ENCODE measurements at regions not wholly inside any gene's neighbourhood (a gene's known extent, or its start where the extent isn't known, plus 50 kb on each side); places are given as distances from the start of the nearest gene placed in this dataset.
"Not testable (repeated sequence)": the region's sequence is repeated elsewhere in the genome, so short reads cannot be mapped to it uniquely, and the experiment has no call there.

- no peak for TF ChIP-seq EZH2phosphoT487 (IDR thresholded peaks at IDR 0.05; ENCODE audit: borderline replicate concordance, low read length)
- TF ChIP-seq, protein P1, sequence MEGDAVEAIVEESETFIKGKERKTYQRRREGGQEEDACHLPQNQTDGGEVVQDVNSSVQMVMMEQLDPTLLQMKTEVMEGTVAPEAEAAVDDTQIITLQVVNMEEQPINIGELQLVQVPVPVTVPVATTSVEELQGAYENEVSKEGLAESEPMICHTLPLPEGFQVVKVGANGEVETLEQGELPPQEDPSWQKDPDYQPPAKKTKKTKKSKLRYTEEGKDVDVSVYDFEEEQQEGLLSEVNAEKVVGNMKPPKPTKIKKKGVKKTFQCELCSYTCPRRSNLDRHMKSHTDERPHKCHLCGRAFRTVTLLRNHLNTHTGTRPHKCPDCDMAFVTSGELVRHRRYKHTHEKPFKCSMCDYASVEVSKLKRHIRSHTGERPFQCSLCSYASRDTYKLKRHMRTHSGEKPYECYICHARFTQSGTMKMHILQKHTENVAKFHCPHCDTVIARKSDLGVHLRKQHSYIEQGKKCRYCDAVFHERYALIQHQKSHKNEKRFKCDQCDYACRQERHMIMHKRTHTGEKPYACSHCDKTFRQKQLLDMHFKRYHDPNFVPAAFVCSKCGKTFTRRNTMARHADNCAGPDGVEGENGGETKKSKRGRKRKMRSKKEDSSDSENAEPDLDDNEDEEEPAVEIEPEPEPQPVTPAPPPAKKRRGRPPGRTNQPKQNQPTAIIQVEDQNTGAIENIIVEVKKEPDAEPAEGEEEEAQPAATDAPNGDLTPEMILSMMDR (IDR thresholded peaks at IDR 0.05; ENCODE audit: low read depth, low read length, poor library complexity, severe bottlenecking), result no peak
Measured at GRCh38 chr3:81989758-81990157, 228.3 kb upstream of the GBE1 start.

DNA sequence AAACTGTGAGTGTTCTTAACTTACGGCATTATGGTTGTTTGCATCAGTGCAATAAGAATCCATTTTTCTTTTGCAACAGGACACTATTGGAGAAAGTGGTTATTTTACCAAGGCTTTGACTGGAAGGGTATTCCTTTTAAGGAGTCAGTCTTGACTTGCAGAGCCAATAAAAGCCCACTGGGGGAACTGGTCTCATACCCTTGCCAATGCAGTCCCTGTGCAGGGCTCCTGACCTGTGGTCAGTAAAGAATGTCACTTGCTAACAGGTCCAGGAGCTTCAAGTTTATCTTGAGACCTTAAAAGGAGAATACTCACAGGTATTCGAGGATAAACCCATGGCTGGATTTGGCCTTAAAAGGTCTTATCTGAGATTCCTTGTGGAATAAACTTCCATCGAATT, 227.8 kb upstream of the GBE1 start:
- H3K4me2 ChIP-seq (ENCODE audit: low read length), result no peak overlapping the region
- H3K27ac ChIP-seq (ENCODE audit: low read depth, low read length), result no peak overlapping the region
- H3F3A ChIP-seq (ENCODE audit: control insufficient read depth, insufficient read depth), result no peaks in the 10 kb centered on the region
- TF ChIP-seq, protein P1 (IDR thresholded peaks at IDR 0.05; ENCODE audit: low read depth, low read length, poor library complexity, severe bottlenecking), result no peak
- no peak for TF ChIP-seq EZH2phosphoT487 (IDR thresholded peaks at IDR 0.05; ENCODE audit: borderline replicate concordance, low read length)
- no peaks in the 10 kb centered on the region for H3K27me3 ChIP-seq (ENCODE audit: control insufficient read depth, low read length)
- no peaks in the 10 kb centered on the region for H3K36me3 ChIP-seq (ENCODE audit: control insufficient read depth, low read length)
- H3K4me3 ChIP-seq (ENCODE audit: low read length), result no peak overlapping the region
- H3K79me2 ChIP-seq (ENCODE audit: control insufficient read depth, low read length), result no peaks in the 10 kb centered on the region
- no peaks in the 10 kb centered on the region for H3K9me2 ChIP-seq (replicated peaks; ENCODE audit: control insufficient read depth, low read length)
- H3K9me3 ChIP-seq (ENCODE audit: control insufficient read depth, insufficient read depth, low read length), result no peaks in the 10 kb centered on the region
- H4K20me1 ChIP-seq (ENCODE audit: control insufficient read depth, insufficient read depth, low read depth, low read length), result no peaks in the 10 kb centered on the region
- no peaks in the 10 kb centered on the region for H3K4me1 ChIP-seq (ENCODE audit: control insufficient read depth, low read length)

More at GRCh38 chr3:81989758-81990157, 228.3 kb upstream of the GBE1 start:
- Histone ChIP-seq H3K27ac (ENCODE audit: low read depth, low read length) (no peak overlapping the region), H3K4me3 (ENCODE audit: low read length) (no peak overlapping the region), H3K9me3 (ENCODE audit: control insufficient read depth, insufficient read depth, low read length) (no peaks in the 10 kb centered on the region), H4K20me1 (ENCODE audit: control insufficient read depth, insufficient read depth, low read depth, low read length) (no peaks in the 10 kb centered on the region), H3K4me1 (ENCODE audit: control insufficient read depth, low read length) (no peaks in the 10 kb centered on the region), H3K36me3 (ENCODE audit: control insufficient read depth, low read length) (no peaks in the 10 kb centered on the region), H3K9me2 (replicated peaks; ENCODE audit: control insufficient read depth, low read length) (no peaks in the 10 kb centered on the region), H3K27me3 (ENCODE audit: control insufficient read depth, low read length) (no peaks in the 10 kb centered on the region), H3K4me2 (ENCODE audit: low read length) (no peak overlapping the region), H3F3A (ENCODE audit: control insufficient read depth, insufficient read depth) (no peaks in the 10 kb centered on the region), H3K79me2 (ENCODE audit: control insufficient read depth, low read length) (no peaks in the 10 kb centered on the region)

DNA sequence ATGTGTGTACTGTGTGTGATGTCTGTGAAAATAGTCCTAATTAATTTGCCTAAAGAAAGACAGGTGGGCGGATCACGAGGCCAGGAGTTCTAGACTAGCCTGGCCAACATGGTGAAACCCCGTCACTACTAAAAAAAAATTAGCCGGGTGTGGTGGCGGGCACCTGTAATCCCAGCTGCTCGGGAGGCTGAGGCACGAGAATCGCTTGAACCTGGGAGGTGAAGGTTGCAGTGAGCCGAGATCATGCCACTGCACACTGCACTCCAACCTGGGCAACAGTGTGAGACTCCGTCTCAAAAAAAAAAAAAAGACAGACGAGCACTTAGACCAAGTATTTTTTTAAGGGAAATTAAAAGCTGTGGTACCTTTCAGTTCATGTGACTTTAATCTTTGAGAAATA, 226.0 kb upstream of the GBE1 start:
- not testable (repeated sequence) for H3K4me3 ChIP-seq (ENCODE audit: low read length); H3K9me3 ChIP-seq (ENCODE audit: control insufficient read depth, insufficient read depth, low read length); H3K9me2 ChIP-seq (replicated peaks; ENCODE audit: control insufficient read depth, low read length); H3K36me3 ChIP-seq (ENCODE audit: control insufficient read depth, low read length); H3K27ac ChIP-seq (ENCODE audit: low read depth, low read length); H3K4me1 ChIP-seq (ENCODE audit: control insufficient read depth, low read length); H3K79me2 ChIP-seq (ENCODE audit: control insufficient read depth, low read length); H3K27me3 ChIP-seq (ENCODE audit: control insufficient read depth, low read length); H4K20me1 ChIP-seq (ENCODE audit: control insufficient read depth, insufficient read depth, low read depth, low read length); H3K4me2 ChIP-seq (ENCODE audit: low read length); H3F3A ChIP-seq (ENCODE audit: control insufficient read depth, insufficient read depth)

- no peaks in the 10 kb centered on the region for H3K9me2 ChIP-seq (replicated peaks; ENCODE audit: control insufficient read depth, low read length)
- H3K27ac ChIP-seq (ENCODE audit: low read depth, low read length), result no peak overlapping the region
- H3K36me3 ChIP-seq (ENCODE audit: control insufficient read depth, low read length), result no peaks in the 10 kb centered on the region
- no peaks in the 10 kb centered on the region for H3K9me3 ChIP-seq (ENCODE audit: control insufficient read depth, insufficient read depth, low read length)
- no peaks in the 10 kb centered on the region for H3K27me3 ChIP-seq (ENCODE audit: control insufficient read depth, low read length)
- H3K79me2 ChIP-seq (ENCODE audit: control insufficient read depth, low read length), result no peaks in the 10 kb centered on the region
- TF ChIP-seq, protein P1 (IDR thresholded peaks at IDR 0.05; ENCODE audit: low read depth, low read length, poor library complexity, severe bottlenecking), result no peak
- no peak for TF ChIP-seq EZH2phosphoT487 (IDR thresholded peaks at IDR 0.05; ENCODE audit: borderline replicate concordance, low read length)
- no peaks in the 10 kb centered on the region for H3K4me1 ChIP-seq (ENCODE audit: control insufficient read depth, low read length)
- H3K4me2 ChIP-seq (ENCODE audit: low read length), result no peak overlapping the region
- no peak overlapping the region for H3K4me3 ChIP-seq (ENCODE audit: low read length)
- H4K20me1 ChIP-seq (ENCODE audit: control insufficient read depth, insufficient read depth, low read depth, low read length), result no peaks in the 10 kb centered on the region
- no peaks in the 10 kb centered on the region for H3F3A ChIP-seq (ENCODE audit: control insufficient read depth, insufficient read depth)
Measured at GRCh38 chr3:81985996-81986723, 224.7 kb upstream of the GBE1 start.
